ENCODE measurements at regions not wholly inside any gene's neighbourhood (a gene's known extent, or its start where the extent isn't known, plus 50 kb on each side); places are given as distances from the start of the nearest gene placed in this dataset.
"Not testable (repeated sequence)": the region's sequence is repeated elsewhere in the genome, so short reads cannot be mapped to it uniquely, and the experiment has no call there.

DNA sequence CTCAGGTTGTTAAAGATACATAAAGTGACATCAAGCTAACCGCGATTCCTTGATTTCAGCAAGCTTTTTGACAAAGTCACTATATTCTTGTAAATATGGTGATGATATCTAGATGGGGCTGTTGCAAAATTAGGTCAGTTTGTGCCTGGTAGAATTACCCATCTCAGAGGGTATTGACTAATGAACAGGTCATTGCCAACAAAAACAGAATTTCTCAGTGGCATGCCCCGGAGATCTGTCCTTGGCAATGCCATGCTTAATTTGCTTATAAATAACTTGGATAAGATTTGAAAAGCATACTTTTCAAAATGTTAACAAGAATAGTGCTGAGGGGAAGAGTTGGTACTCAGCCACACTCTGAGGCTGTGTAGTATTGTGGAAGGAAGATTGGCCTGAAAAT, 783.3 kb upstream of the SEMA6A start:
- no peak overlapping the region for H3K4me3 ChIP-seq (ENCODE audit: low read depth, low read length)
- TF ChIP-seq, protein P1, sequence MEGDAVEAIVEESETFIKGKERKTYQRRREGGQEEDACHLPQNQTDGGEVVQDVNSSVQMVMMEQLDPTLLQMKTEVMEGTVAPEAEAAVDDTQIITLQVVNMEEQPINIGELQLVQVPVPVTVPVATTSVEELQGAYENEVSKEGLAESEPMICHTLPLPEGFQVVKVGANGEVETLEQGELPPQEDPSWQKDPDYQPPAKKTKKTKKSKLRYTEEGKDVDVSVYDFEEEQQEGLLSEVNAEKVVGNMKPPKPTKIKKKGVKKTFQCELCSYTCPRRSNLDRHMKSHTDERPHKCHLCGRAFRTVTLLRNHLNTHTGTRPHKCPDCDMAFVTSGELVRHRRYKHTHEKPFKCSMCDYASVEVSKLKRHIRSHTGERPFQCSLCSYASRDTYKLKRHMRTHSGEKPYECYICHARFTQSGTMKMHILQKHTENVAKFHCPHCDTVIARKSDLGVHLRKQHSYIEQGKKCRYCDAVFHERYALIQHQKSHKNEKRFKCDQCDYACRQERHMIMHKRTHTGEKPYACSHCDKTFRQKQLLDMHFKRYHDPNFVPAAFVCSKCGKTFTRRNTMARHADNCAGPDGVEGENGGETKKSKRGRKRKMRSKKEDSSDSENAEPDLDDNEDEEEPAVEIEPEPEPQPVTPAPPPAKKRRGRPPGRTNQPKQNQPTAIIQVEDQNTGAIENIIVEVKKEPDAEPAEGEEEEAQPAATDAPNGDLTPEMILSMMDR (IDR thresholded peaks at IDR 0.05; ENCODE audit: low read depth, low read length, missing control alignments), result no peak

GRCh38 chr5:117347280-117347679, 772.7 kb upstream of the SEMA6A start:
- H3K4me3 ChIP-seq (ENCODE audit: low read depth, low read length), result no peak overlapping the region
- TF ChIP-seq, protein P1 (IDR thresholded peaks at IDR 0.05; ENCODE audit: low read depth, low read length, missing control alignments), result no peak
- DNase-seq (ENCODE audit: low read depth), result no peak

More for the DNA sequence above, 783.3 kb upstream of the SEMA6A start:
- DNase-seq (ENCODE audit: low read depth), result no peak

- DNase-seq (ENCODE audit: low read depth); H3K4me3 ChIP-seq (ENCODE audit: low read depth, low read length): not testable (repeated sequence)
These were observed 769.1 kb upstream of the SEMA6A start for GRCh38 chr5:117343726-117344125.

GRCh38 chr5:117337064-117337749, 762.6 kb upstream of the SEMA6A start:
- H3K4me3 ChIP-seq (ENCODE audit: low read depth, low read length), result no peak overlapping the region
- no peak for DNase-seq (ENCODE audit: low read depth)
- TF ChIP-seq, protein P1 (IDR thresholded peaks at IDR 0.05; ENCODE audit: low read depth, low read length, missing control alignments), result no peak

- TF ChIP-seq, protein P1 (IDR thresholded peaks at IDR 0.05; ENCODE audit: low read depth, low read length, missing control alignments), result no peak
- DNase-seq (ENCODE audit: low read depth), result no peak
- H3K4me3 ChIP-seq (ENCODE audit: low read depth, low read length), result no peak overlapping the region
These were observed 761.6 kb upstream of the SEMA6A start for GRCh38 chr5:117336208-117336607.

DNA sequence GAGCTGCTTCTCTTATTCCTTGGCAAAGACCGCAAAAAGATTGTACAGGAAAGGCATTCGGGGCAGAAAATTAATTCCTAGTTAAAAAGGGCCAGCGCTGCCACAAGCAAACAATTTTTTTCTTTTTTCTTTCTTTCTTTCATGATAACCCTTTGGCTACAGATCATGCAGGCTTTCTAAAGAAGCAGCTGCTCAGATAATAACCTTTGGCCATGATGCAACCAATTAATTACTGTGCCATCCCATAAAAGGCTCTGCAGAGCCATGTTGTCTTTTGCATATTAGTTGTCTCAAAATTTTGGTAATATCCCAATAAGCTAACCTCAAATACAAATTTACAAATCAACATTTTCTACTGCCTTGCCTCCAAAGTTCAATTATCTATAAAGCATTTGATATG, 758.4 kb upstream of the SEMA6A start:
- no peak overlapping the region for H3K4me3 ChIP-seq (ENCODE audit: low read depth, low read length)
- no peak for DNase-seq (ENCODE audit: low read depth)
- TF ChIP-seq, protein P1 (IDR thresholded peaks at IDR 0.05; ENCODE audit: low read depth, low read length, missing control alignments), result no peak

- TF ChIP-seq, protein P1 (IDR thresholded peaks at IDR 0.05; ENCODE audit: low read depth, low read length, missing control alignments), result no peak
- no peak for DNase-seq (ENCODE audit: low read depth)
- H3K4me3 ChIP-seq (ENCODE audit: low read depth, low read length), result no peak overlapping the region
These were observed 757.7 kb upstream of the SEMA6A start for GRCh38 chr5:117332341-117332740.
